ENCODE measurements at regions not wholly inside any gene's neighbourhood (a gene's known extent, or its start where the extent isn't known, plus 50 kb on each side); places are given as distances from the start of the nearest gene placed in this dataset.

- Mint-ChIP-seq H3K27me3 (ENCODE audit: low read depth) (no peaks in the 10 kb centered on the region), H3K36me3 (ENCODE audit: low read depth) (no peaks in the 10 kb centered on the region), H3K9me3 (ENCODE audit: low read depth) (no peaks in the 10 kb centered on the region), H3K4me1 (ENCODE audit: low read depth) (peaks cover 24% of the 10 kb centered on the region), H3K4me3 (ENCODE audit: unreplicated experiment) (no peak overlapping the region), H3K27ac (ENCODE audit: unreplicated experiment) (no peak overlapping the region)
- DNase-seq (ENCODE audit: low spot score) = no peak
- TF ChIP-seq CTCF (IDR thresholded peaks at IDR 0.05) = peak; percentile 92
These were observed 55.2 kb upstream of the ADGRF1 start for GRCh38 chr6:47097092-47097945.

- no peak overlapping the region for H3K27ac Mint-ChIP-seq (ENCODE audit: unreplicated experiment)
- H3K36me3 Mint-ChIP-seq (ENCODE audit: low read depth) = no peaks in the 10 kb centered on the region
- H3K4me3 Mint-ChIP-seq (ENCODE audit: unreplicated experiment) = no peak overlapping the region
- H3K4me1 Mint-ChIP-seq (ENCODE audit: low read depth) = peaks cover 33% of the 10 kb centered on the region
- TF ChIP-seq CTCF (IDR thresholded peaks at IDR 0.05) = no peak
- no peak for DNase-seq (ENCODE audit: low spot score)
- H3K27me3 Mint-ChIP-seq (ENCODE audit: low read depth) = no peaks in the 10 kb centered on the region
- H3K9me3 Mint-ChIP-seq (ENCODE audit: low read depth) = no peaks in the 10 kb centered on the region
These were observed 54.2 kb upstream of the ADGRF1 start for GRCh38 chr6:47096211-47096895.

- no peaks in the 10 kb centered on the region for H3K9me3 Mint-ChIP-seq (ENCODE audit: low read depth)
- H3K36me3 Mint-ChIP-seq (ENCODE audit: low read depth) = no peaks in the 10 kb centered on the region
- peaks cover 33% of the 10 kb centered on the region for H3K4me1 Mint-ChIP-seq (ENCODE audit: low read depth)
- no peak overlapping the region for H3K4me3 Mint-ChIP-seq (ENCODE audit: unreplicated experiment)
- DNase-seq (ENCODE audit: low spot score) = no peak
- H3K27ac Mint-ChIP-seq (ENCODE audit: unreplicated experiment) = no peak overlapping the region
- no peaks in the 10 kb centered on the region for H3K27me3 Mint-ChIP-seq (ENCODE audit: low read depth)
- TF ChIP-seq CTCF (IDR thresholded peaks at IDR 0.05) = no peak
These were observed 52.3 kb upstream of the ADGRF1 start for GRCh38 chr6:47094241-47094925.

GRCh38 chr6:47093169-47093568 is 51.0 kb upstream of the ADGRF1 start:
- Mint-ChIP-seq H3K4me3 (ENCODE audit: unreplicated experiment) (no peak overlapping the region), H3K4me1 (ENCODE audit: low read depth) (peaks cover 33% of the 10 kb centered on the region), H3K27ac (ENCODE audit: unreplicated experiment) (no peak overlapping the region), H3K36me3 (ENCODE audit: low read depth) (no peaks in the 10 kb centered on the region), H3K9me3 (ENCODE audit: low read depth) (no peaks in the 10 kb centered on the region), H3K27me3 (ENCODE audit: low read depth) (no peaks in the 10 kb centered on the region)
- no peak for DNase-seq (ENCODE audit: low spot score)
- no peak for TF ChIP-seq CTCF (IDR thresholded peaks at IDR 0.05)

All from chondrocyte (in vitro differentiated cells).